Activated CD4-positive, CD25-positive, alpha-beta regulatory T cell treated with anti-CD3 and anti-CD28 coated beads, Interleukin-2, amount 50 U/mL, for 72 hours (primary cell): ENCODE measurements at regions not wholly inside any gene's neighbourhood (a gene's known extent, or its start where the extent isn't known, plus 50 kb on each side); places are given as distances from the start of the nearest gene placed in this dataset.
"Not testable (repeated sequence)": the region's sequence is repeated elsewhere in the genome, so short reads cannot be mapped to it uniquely, and the experiment has no call there.

Experiments used
- DNase-seq: peaks from one replicate; pipeline ENCODE4 v3.0.0; 2021

DNA sequence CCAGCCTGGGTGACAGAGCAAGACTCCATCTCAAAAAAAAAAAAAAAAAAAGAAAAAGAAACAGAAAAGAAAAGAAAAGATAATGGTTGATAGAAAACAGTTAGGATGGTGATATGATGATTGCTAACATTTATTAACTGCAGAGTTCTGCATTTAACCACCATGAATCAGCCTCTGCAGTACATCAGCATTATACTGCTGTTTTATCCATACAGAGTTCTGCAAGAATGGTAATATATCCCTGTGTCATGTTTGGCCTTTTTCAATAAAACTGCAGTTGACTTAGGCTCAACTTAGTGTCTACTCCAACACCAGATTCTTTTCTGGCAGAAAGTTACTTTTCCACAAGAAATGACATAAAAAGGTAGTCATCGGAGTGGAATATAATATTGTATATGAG, 62.6 kb downstream of the DUSP6 start:
- no peak for DNase-seq

- DNase-seq = no peak
Measured at GRCh38 chr12:89288959-89289358, 63.3 kb downstream of the DUSP6 start.

- DNase-seq = no peak
Measured at GRCh38 chr12:89286501-89286900, 65.8 kb downstream of the DUSP6 start.

DNA sequence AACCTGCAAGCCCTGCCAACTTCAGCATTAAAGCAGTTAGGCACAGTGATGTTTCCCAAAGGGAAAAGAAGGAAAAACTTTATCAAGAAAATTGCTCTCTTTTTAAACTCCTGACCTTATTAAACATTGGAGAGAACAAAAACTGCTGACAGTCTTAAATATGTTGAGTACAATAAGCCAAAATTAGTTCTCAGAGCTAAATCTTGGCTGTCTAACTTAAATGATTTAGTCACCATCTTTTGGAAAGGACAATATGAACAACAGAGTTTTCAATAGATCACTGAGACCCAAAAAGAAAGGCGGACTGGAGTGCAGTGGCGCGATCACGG, 70.8 kb downstream of the DUSP6 start:
- DNase-seq = no peak

GRCh38 chr12:89280833-89281538, 71.3 kb downstream of the DUSP6 start:
- DNase-seq = no peak

DNA sequence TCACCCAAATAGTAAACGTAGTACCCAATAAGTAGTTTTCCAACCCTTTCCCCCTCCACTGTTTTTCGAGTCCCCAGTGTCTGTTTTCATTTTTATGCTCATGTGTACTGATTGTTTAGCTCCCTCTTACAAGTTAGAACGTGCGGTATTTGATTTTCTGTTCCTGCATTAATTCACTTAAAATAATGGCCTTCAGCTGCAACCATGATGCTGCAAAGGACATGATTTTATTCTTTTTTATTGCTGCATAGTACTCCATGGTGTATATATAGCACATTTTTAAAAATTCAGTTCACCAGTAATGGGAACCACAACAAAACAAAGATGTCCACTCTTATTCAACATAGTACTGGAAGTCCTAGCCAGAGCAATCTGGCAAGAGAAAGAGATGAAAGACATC, 72.8 kb downstream of the DUSP6 start:
- DNase-seq = no peak

DNA sequence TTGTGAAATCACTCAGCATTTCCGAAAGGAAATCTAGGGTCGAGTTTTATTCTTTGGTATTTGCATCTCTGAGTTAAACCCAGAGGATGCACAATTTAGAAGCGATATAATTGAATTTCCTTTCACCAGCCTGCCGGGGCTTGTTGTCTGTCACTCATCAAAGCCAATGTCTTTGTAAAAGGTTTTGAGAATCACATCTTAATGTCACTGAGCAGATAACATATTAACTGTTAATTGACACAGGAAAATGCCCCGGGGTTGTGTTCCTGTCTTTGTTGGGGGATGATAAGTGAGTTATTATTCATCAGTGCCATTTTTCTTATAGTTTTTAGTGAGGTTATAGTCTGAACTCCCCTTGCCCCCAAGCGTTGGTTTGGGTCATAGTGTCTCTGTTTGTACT, 73.4 kb downstream of the DUSP6 start:
- no peak for DNase-seq

DNA sequence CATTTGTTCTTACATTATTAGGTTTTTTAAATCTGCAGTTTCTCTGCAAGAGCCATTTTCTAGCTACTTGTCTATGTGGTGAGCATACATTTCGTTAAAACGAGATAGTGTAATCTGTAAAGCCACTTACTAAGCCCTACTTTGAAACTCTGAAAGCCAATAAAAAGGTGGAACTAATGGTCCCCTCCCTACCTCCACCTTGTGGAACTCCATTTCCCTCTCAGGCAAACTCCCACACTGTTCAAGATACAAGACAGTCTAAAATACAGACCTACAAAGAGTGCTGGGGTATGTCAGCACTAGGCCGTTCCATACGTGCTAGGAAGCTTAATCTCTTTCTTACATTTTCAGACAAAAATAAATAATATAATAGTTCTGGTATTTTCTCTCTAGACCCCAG, 74.1 kb downstream of the DUSP6 start:
- no peak for DNase-seq

GRCh38 chr12:89276860-89277259, 75.4 kb downstream of the DUSP6 start:
- DNase-seq = no peak

DNA sequence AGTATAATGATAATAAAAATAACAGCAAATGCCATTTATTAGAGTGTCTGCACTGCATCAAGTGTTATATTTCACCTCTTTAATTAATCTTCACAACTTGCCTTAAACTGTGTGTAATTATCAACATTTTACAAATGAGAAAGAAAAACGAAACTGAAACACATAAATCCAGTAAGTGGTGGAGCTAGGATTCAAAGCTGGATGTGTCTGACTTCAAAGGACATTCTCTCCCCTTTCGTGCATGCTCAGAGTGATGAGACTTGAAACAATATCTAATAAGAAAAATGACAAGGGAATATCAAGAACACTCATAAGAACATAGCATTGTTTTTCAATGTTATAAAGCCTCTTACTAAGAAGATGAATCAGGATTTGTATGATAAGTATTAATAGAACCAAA, 78.8 kb downstream of the DUSP6 start:
- no peak for DNase-seq

DNA sequence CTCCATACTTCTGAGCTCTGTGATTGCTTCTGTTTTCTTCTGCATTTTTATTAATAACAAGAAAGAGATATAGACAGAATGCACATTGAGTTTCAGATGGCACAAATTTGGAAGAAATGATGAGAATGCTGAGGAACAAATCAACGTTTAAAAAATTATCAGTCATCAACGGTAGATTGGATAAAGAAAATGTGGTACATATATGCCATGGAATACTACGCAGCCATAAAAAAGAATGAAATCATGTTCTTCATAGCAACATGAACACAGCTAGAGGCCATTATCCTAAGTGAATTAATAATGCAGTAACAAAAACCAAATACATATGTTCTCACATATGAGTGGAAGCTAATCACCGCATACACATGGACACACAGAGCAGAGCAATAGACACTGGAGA, 81.8 kb downstream of the DUSP6 start:
- no peak for DNase-seq

GRCh38 chr12:89269174-89269573, 83.1 kb downstream of the DUSP6 start:
- DNase-seq = no peak

- no peak for DNase-seq
Measured at GRCh38 chr12:89267404-89267803, 84.9 kb downstream of the DUSP6 start.

DNA sequence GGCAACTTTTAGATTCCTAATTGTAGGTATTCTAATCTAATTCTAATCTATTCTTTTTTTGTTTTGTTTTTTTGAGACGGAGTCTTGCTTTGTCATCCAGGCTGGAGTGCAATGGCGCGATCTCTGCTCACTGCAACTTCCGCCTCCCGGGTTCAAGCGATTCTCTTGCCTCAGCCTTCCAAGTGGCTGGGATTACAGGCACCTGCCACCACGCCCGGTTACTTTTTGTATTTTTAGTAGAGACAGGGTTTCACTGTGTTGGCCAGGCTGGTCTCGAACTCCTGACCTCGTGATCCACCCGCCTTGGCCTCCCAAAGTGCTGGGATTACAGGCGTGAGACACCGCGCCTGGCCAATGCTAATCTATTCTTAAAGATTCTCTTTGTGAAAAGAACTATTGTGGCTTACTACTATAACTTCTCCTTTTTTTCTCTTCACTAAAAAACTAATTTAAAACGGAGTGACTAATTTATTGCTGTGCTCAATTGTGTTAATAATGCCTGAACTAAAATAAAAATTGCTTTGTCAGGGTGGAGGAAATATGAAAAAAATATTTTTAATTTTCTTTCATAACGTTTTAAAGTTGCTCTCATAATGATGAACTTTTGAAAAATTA, 85.6 kb downstream of the DUSP6 start:
- DNase-seq = not testable (repeated sequence)

- no peak for DNase-seq
Measured at GRCh38 chr12:89264837-89265236, 87.5 kb downstream of the DUSP6 start.

GRCh38 chr12:89263900-89264299, 88.4 kb downstream of the DUSP6 start:
- no peak for DNase-seq

DNA sequence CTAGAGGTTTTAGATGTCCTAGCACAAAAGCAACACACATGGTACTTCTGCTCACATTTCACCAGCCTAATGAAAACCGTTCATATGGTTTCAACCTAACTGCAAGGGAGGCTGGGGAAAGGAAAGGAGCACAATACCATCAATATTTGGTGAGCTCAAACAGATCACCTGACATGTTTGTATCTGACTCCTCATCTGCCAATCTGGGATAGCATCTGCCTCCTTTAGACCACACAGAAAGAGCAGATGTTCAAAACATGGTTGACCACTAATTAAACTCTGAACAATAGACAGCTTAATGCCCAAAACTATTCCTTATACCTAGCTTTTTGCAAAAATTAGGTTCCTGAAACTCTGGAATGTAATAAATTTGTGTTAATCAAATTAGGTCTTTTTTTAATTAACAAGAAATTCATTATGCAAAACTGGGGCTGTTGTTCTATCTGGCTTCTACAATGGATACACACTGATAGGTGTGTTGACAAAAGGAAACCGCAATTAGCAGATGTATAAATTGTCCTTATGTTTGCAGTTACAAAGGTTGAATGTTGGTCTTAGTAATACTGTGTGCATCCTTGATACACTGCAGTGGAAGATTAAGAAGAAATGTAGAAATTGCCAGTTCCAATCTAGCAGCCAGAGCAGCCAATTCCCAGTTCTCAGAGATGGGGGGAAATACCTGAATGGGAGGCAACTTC, 89.3 kb downstream of the DUSP6 start:
- DNase-seq = no peak

- DNase-seq = no peak
Measured at GRCh38 chr12:89261982-89262381, 90.3 kb downstream of the DUSP6 start.

DNA sequence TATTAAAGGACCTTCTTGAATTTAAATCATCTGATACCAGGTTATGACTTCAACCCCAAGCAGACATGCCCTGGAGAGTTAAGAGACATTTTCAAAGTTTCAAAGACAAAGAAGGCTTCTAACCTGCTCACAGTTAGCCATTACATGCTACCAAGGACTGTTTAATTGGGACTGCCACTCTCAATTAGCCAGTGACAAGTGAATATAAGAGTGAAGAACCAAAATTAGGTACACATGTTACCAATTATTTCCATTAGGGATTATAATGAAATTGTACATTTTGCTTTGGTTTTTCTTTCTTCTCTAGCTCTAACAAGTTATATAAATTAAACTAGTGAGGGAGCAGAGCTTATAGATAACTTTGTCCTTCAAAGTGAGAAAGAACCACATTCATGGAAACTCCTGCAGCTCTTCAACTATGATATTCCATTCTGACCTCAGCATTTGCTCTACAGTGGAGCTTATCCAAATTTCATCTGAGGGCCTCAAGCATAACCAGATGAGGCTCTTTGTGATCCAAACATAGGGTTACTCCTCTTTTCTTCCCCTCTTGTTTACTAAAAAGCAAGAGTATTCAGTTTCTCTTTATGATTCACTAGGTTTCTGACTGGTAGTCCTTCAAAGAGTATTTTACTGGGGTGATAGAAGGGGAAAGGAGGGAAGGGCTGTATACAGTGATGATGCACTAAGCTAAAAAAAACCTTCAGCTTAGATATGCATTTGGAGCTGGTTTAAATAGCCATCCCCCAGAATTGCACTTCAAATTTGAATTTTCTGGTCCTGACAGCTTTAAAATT, 91.3 kb downstream of the DUSP6 start:
- no peak for DNase-seq

DNA sequence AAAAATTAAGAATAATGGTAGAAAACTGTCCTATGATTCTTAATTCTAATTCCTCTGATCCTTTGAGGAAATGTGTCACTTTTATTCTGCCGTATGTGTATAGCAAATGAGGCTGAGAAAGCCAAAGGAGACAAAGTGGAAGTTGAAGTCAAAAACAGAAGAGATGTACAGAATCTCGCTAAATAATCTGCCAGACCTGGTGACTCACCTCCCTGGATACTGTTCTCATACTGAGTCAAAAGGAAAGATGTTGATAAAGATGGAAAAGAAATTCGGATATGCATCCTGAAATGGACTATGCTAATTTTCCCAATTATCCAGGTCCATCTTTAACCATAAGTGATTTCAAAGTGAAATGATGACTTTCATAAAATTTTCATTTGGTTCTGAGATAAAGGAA, 92.5 kb downstream of the DUSP6 start:
- no peak for DNase-seq

DNA sequence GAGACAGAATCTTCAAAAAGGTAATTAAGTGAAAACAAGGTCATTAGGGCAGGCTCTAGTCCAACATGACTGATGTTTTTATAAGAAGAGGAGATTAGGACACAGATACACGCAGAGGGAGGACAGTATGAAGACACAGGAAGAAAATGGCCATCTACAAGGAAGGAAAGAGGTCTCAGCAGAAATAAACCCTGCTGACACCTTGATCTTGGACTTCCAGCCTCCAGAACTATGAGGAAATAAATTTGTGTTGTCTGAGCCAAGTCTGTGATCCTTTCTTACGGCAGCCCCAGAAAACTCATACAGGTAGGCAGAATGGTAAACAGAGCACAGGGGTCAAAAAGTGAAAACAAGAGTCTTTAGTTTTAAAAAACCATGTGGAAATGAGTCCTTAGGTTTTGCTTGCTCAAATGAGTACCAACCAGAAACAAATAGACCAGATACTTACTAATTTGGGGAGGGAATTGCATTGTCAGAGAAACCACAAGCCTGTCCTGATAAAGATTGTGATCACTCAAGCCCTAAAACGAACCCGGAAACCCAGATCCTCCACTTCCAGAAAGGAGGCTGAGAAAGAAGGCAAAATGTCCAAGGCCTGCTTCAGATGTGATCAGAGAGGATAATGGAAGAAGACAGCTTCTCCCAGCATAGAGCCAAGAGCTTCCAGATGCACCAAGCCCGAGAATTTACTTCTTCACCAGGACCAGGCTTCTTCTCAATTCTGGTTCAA, 93.9 kb downstream of the DUSP6 start:
- DNase-seq = no peak

DNA sequence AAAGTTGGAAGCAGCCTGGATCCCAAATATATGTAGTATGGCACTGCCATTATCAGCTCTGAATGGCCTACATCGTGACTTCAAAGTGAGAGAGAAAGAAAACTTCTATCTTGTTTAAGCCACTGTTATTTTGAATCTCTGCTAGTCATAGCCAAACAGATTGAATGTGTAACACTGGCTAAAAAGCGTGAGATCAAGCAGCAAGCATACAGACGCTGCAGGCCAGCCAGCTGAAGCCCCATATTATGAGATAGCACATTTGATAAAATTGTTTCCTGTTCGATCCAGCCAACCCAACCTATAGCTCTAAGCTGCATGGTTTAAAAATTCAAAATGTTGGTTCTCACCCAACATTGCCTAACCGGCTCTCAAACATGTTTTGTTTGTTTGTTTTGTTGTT, 95.0 kb downstream of the DUSP6 start:
- no peak for DNase-seq

GRCh38 chr12:89256060-89256459, 96.2 kb downstream of the DUSP6 start:
- no peak for DNase-seq
